K562 (cell line): ENCODE measurements at regions not wholly inside any gene's neighbourhood (a gene's known extent, or its start where the extent isn't known, plus 50 kb on each side); places are given as distances from the start of the nearest gene placed in this dataset.

Experiments used
- CBX8 ChIP-seq: fragments of 200-600 bp; sonication (generic); IDR thresholded peaks from 2 replicates; pipeline ENCODE4 v1.6.1; 2012; ENCODE audit warnings: borderline replicate concordance, mixed run types, low read depth, mild to moderate bottlenecking, moderate library complexity, mixed read lengths, low read length, control low read depth, inconsistent platforms; ENCODE audit not compliant: poor library complexity, severe bottlenecking; ENCODE audit errors: extremely low read depth
- POLR2A ChIP-seq: fragments of 450-650 bp; conservative IDR thresholded peaks from 2 replicates; pipeline ENCODE4 v1.6.1; 2016
- ZBED1 ChIP-seq: IDR thresholded peaks from 2 replicates; pipeline ENCODE4 v1.6.1; 2014
- ZNF232 ChIP-seq: sonication (generic); formaldehyde crosslinking; IDR thresholded peaks from 2 replicates; pipeline ENCODE4 v1.8.0; 2022; ENCODE audit warnings: mild to moderate bottlenecking, missing genetic modification reagents
- TF ChIP-seq, protein P1 (sequence below): fragments of 450-650 bp; formaldehyde crosslinking; IDR thresholded peaks from 2 replicates; pipeline ENCODE4 v1.4.0; 2020; ENCODE audit warnings: mild to moderate bottlenecking, moderate library complexity
- TF ChIP-seq, protein P2 (sequence below): sonication (generic); formaldehyde crosslinking; IDR thresholded peaks from 2 replicates; pipeline ENCODE4 v1.9.0; 2022; ENCODE audit warnings: mild to moderate bottlenecking, missing genetic modification reagents
- TF ChIP-seq, protein P3 (sequence below): fragments of 200-800 bp; sonication (Bioruptor generic); IDR thresholded peaks from 2 replicates; pipeline ENCODE4 v1.6.1; 2016; ENCODE audit warnings: missing genetic modification characterization, missing compliant biosample characterization
- TF ChIP-seq, protein P4 (sequence below), 3 experiments: IDR thresholded peaks in 2 of 3; conservative IDR thresholded peaks in 1 of 3; 2 replicates each; pipeline ENCODE4 v1.5.1; 2011 to 2012; ENCODE audit warnings: low read length in 3 of 3, mild to moderate bottlenecking in 3 of 3, control low read depth in 2 of 3, improper control_type of control experiment in 1 of 3, inconsistent platforms in 1 of 3, low read depth in 1 of 3, mixed read lengths in 1 of 3, moderate library complexity in 1 of 3; ENCODE audit not compliant: insufficient read depth in 2 of 3

DNA sequence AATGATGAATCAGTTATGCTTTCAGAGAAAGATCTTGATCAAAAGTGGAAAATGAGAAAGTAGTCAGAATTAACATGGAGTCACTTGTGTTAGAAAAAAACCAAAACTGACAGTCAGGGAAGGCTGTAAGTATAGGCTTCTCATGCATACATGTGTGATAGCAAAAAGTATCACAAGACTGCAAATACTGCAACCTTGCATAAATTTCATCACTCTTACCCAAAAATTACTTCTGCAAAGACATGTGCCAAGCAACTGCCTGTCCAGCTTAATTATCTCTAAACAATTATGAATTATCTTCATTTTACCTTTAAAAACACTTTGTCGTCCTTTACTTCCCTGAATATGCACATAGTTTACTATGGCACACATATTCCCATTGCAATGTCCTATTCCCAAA is 2466.4 kb upstream of the PCDH20 start:
- TF ChIP-seq POLR2A (no peak), CBX8 (no peak), ZBED1 (no peak), ZNF232 (CRISPR knock-in tag) (no peak)
- TF ChIP-seq, protein P1, sequence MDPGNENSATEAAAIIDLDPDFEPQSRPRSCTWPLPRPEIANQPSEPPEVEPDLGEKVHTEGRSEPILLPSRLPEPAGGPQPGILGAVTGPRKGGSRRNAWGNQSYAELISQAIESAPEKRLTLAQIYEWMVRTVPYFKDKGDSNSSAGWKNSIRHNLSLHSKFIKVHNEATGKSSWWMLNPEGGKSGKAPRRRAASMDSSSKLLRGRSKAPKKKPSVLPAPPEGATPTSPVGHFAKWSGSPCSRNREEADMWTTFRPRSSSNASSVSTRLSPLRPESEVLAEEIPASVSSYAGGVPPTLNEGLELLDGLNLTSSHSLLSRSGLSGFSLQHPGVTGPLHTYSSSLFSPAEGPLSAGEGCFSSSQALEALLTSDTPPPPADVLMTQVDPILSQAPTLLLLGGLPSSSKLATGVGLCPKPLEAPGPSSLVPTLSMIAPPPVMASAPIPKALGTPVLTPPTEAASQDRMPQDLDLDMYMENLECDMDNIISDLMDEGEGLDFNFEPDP: no peak
- TF ChIP-seq, protein P2, sequence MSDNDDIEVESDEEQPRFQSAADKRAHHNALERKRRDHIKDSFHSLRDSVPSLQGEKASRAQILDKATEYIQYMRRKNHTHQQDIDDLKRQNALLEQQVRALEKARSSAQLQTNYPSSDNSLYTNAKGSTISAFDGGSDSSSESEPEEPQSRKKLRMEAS (CRISPR knock-in tag): no peak
- TF ChIP-seq, protein P3, sequence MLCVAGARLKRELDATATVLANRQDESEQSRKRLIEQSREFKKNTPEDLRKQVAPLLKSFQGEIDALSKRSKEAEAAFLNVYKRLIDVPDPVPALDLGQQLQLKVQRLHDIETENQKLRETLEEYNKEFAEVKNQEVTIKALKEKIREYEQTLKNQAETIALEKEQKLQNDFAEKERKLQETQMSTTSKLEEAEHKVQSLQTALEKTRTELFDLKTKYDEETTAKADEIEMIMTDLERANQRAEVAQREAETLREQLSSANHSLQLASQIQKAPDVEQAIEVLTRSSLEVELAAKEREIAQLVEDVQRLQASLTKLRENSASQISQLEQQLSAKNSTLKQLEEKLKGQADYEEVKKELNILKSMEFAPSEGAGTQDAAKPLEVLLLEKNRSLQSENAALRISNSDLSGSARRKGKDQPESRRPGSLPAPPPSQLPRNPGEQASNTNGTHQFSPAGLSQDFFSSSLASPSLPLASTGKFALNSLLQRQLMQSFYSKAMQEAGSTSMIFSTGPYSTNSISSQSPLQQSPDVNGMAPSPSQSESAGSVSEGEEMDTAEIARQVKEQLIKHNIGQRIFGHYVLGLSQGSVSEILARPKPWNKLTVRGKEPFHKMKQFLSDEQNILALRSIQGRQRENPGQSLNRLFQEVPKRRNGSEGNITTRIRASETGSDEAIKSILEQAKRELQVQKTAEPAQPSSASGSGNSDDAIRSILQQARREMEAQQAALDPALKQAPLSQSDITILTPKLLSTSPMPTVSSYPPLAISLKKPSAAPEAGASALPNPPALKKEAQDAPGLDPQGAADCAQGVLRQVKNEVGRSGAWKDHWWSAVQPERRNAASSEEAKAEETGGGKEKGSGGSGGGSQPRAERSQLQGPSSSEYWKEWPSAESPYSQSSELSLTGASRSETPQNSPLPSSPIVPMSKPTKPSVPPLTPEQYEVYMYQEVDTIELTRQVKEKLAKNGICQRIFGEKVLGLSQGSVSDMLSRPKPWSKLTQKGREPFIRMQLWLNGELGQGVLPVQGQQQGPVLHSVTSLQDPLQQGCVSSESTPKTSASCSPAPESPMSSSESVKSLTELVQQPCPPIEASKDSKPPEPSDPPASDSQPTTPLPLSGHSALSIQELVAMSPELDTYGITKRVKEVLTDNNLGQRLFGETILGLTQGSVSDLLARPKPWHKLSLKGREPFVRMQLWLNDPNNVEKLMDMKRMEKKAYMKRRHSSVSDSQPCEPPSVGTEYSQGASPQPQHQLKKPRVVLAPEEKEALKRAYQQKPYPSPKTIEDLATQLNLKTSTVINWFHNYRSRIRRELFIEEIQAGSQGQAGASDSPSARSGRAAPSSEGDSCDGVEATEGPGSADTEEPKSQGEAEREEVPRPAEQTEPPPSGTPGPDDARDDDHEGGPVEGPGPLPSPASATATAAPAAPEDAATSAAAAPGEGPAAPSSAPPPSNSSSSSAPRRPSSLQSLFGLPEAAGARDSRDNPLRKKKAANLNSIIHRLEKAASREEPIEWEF (CRISPR knock-in tag): no peak
- TF ChIP-seq, protein P4, sequence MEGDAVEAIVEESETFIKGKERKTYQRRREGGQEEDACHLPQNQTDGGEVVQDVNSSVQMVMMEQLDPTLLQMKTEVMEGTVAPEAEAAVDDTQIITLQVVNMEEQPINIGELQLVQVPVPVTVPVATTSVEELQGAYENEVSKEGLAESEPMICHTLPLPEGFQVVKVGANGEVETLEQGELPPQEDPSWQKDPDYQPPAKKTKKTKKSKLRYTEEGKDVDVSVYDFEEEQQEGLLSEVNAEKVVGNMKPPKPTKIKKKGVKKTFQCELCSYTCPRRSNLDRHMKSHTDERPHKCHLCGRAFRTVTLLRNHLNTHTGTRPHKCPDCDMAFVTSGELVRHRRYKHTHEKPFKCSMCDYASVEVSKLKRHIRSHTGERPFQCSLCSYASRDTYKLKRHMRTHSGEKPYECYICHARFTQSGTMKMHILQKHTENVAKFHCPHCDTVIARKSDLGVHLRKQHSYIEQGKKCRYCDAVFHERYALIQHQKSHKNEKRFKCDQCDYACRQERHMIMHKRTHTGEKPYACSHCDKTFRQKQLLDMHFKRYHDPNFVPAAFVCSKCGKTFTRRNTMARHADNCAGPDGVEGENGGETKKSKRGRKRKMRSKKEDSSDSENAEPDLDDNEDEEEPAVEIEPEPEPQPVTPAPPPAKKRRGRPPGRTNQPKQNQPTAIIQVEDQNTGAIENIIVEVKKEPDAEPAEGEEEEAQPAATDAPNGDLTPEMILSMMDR (IDR thresholded peaks at IDR 0.05 in 2 of 3, conservative IDR thresholded peaks at IDR 0.05 in 1 of 3; ENCODE audit: insufficient read depth in 2 of 3, low read depth in 1 of 3, low read length in 3 of 3): no peak
